Activated T-cell treated with anti-CD3 and anti-CD28 coated beads, Interleukin-2, amount 50 U/mL, for 48 hours (primary cell): ENCODE measurements at regions not wholly inside any gene's neighbourhood (a gene's known extent, or its start where the extent isn't known, plus 50 kb on each side); places are given as distances from the start of the nearest gene placed in this dataset.
"Not testable (repeated sequence)": the region's sequence is repeated elsewhere in the genome, so short reads cannot be mapped to it uniquely, and the experiment has no call there.

Experiments
- DNase-seq, 2 experiments: peaks; one replicate each; pipeline ENCODE4 v3.0.0-alpha.2; 2020

GRCh38 chr9:26664087-26664773 is 228.4 kb downstream of the CAAP1 start:
- DNase-seq = not testable (repeated sequence)

- DNase-seq = no peak
Measured at GRCh38 chr9:26662476-26662875, 230.1 kb downstream of the CAAP1 start.

- DNase-seq = no peak
Measured at GRCh38 chr9:26658476-26658875, 234.1 kb downstream of the CAAP1 start.

- DNase-seq = no peak
Measured at GRCh38 chr9:26657958-26658357, 234.6 kb downstream of the CAAP1 start.

GRCh38 chr9:26656003-26656870 is 236.4 kb downstream of the CAAP1 start:
- no peak for DNase-seq

GRCh38 chr9:26655166-26655565 is 237.4 kb downstream of the CAAP1 start:
- DNase-seq = no peak

GRCh38 chr9:26650325-26650724 is 242.3 kb downstream of the CAAP1 start:
- DNase-seq = no peak

- no peak for DNase-seq
Measured at GRCh38 chr9:26643826-26644225, 248.8 kb downstream of the CAAP1 start.

- no peak for DNase-seq
Measured at GRCh38 chr9:26639761-26640160, 252.8 kb downstream of the CAAP1 start.

GRCh38 chr9:26637101-26637500 is 255.5 kb downstream of the CAAP1 start:
- DNase-seq = no peak

- DNase-seq = not testable (repeated sequence)
Measured at GRCh38 chr9:26613851-26614350, 278.7 kb downstream of the CAAP1 start.

- no peak for DNase-seq
Measured at GRCh38 chr9:26612211-26612610, 280.4 kb downstream of the CAAP1 start.

- DNase-seq = no peak
Measured at GRCh38 chr9:26606756-26607155, 285.8 kb downstream of the CAAP1 start.

- no peak for DNase-seq
Measured at GRCh38 chr9:26605367-26605766, 287.2 kb downstream of the CAAP1 start.

- DNase-seq = no peak
Measured at GRCh38 chr9:26604076-26604662, 288.4 kb downstream of the CAAP1 start.

- DNase-seq = no peak
Measured at GRCh38 chr9:26603617-26604016, 289.0 kb downstream of the CAAP1 start.

GRCh38 chr9:26597542-26598149 is 295.0 kb downstream of the CAAP1 start:
- no peak for DNase-seq

GRCh38 chr9:26579056-26579455 is 313.5 kb downstream of the CAAP1 start:
- DNase-seq = no peak

GRCh38 chr9:26574898-26575440 is 317.6 kb downstream of the CAAP1 start:
- DNase-seq = no peak

GRCh38 chr9:26574256-26574655 is 318.3 kb downstream of the CAAP1 start:
- DNase-seq = no peak

GRCh38 chr9:26567976-26568375 is 324.6 kb downstream of the CAAP1 start:
- no peak for DNase-seq

GRCh38 chr9:26566141-26566540 is 326.5 kb downstream of the CAAP1 start:
- no peak for DNase-seq

- DNase-seq = no peak
Measured at GRCh38 chr9:26565118-26565517, 327.5 kb downstream of the CAAP1 start.
